Erythroblast (primary cell): ENCODE measurements at regions not wholly inside any gene's neighbourhood (a gene's known extent, or its start where the extent isn't known, plus 50 kb on each side); places are given as distances from the start of the nearest gene placed in this dataset.

Experiments
- GATA1 ChIP-seq: IDR thresholded peaks from 2 replicates; pipeline ENCODE4 v1.6.1; 2011; ENCODE audit warnings: low read depth, mild to moderate bottlenecking, control low read depth, low read length, moderate library complexity
- POLR2A ChIP-seq: IDR thresholded peaks from 2 replicates; pipeline ENCODE4 v1.6.1; 2011; ENCODE audit warnings: mild to moderate bottlenecking, low read length

DNA sequence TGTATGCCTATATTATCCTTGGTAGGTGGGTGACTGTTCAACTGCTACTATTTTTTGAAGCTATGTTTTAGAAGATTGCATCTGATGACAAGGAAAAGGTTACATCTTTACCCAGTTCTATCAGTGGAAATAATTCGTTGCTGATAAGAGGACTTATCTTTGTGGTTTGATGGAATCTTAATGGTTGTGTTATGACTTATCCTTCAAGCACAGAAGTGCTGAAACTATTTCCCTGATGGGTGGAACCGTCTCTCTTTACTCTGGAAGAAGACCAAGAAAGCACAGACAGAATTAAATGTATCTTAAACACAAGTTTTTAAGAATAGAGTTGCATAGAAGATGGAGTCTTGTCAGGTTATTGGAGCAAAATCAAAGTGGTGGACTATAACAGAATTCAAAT, 437.7 kb upstream of the KAZN start:
- TF ChIP-seq POLR2A: no peak
- TF ChIP-seq GATA1: no peak
